ENCODE measurements at regions not wholly inside any gene's neighbourhood (a gene's known extent, or its start where the extent isn't known, plus 50 kb on each side); places are given as distances from the start of the nearest gene placed in this dataset.
A peak's percentile ranks its signal among the peaks of the same experiment; 100 is the strongest.

GRCh38 chr18:45361125-45361851, 254.0 kb upstream of the SLC14A2 start:
- TF ChIP-seq CTCF (conservative IDR thresholded peaks at IDR 0.05; ENCODE audit: control insufficient read depth, insufficient read depth, low read depth, low read length): no peak
- peak; percentile 87 for DNase-seq (ENCODE audit: low read depth)
- no peak overlapping the region for H3K4me3 ChIP-seq (ENCODE audit: control insufficient read depth, low read depth, low read length)

DNA sequence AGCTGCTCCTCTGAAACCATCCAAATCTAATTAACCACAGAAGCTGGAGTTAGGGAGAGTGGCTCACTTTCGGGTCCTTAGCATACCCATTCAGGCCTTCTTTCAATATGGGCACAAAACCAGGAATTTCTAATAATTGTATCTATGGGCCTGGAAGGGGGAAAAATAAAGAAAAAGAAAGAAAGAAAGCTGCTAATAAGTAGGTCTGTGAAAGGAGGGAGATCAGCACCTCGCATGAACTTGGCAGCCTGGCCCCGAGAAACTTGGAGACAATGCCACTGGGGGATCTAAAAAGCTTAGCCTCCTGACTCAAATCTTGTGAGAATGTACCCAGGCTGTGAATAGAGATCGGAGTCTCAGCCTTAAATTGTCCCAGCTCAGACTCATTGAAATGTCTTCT, 252.1 kb upstream of the SLC14A2 start:
- no peak for DNase-seq (ENCODE audit: low read depth)
- TF ChIP-seq CTCF (conservative IDR thresholded peaks at IDR 0.05; ENCODE audit: control insufficient read depth, insufficient read depth, low read depth, low read length): no peak

DNA sequence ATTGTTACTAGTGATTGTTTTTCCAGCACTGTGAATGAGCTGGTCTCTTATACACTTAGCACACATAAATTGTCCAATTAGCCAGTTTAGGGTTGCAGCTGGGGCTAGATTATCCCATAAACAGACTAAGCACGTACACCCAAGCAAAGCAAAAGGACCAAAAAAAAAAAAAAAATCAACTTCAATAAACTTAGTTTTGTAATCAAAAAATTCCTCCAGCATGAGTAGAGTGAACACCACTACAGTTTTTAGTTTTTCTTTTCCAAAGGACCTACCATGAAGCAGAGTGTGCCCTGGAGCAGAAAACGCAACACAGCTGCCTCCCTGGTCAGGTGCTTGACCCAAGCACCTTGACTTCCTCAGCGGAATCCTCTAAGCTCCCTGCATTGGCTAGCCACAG, 249.4 kb upstream of the SLC14A2 start:
- no peak for TF ChIP-seq CTCF (conservative IDR thresholded peaks at IDR 0.05; ENCODE audit: control insufficient read depth, insufficient read depth, low read depth, low read length)
- DNase-seq (ENCODE audit: low read depth): peak; percentile 14
- no peak overlapping the region for H3K4me3 ChIP-seq (ENCODE audit: control insufficient read depth, low read depth, low read length)

More for the DNA sequence above, 252.1 kb upstream of the SLC14A2 start:
- no peak overlapping the region for H3K4me3 ChIP-seq (ENCODE audit: control insufficient read depth, low read depth, low read length)

- TF ChIP-seq CTCF (conservative IDR thresholded peaks at IDR 0.05; ENCODE audit: control insufficient read depth, insufficient read depth, low read depth, low read length): no peak
- peak; percentile 70 for DNase-seq (ENCODE audit: low read depth)
Measured at GRCh38 chr18:45370255-45371010, 244.8 kb upstream of the SLC14A2 start.

GRCh38 chr18:45373286-45373880, 241.9 kb upstream of the SLC14A2 start:
- DNase-seq (ENCODE audit: low read depth): no peak

More at GRCh38 chr18:45370255-45371010, 244.8 kb upstream of the SLC14A2 start:
- H3K4me3 ChIP-seq (ENCODE audit: control insufficient read depth, low read depth, low read length): no peak overlapping the region

DNA sequence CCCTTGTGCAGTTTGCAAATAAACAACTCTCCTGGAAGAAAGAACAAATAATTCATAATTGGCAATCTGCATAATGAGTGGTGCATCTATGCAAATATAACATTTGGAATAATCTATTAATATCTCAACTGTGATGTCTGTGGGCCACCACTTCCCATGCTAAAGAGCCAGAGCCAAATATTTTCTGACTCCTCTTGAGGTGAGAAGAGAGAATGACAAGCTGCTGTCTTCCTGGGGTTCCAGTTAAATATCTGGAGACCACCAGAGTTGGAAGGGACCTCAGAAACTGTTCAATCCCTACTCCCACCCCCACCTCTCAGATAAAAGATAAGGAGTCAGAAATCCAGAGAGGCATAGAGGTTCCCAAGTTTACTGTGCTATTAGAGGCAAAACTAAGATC, 241.0 kb upstream of the SLC14A2 start:
- DNase-seq (ENCODE audit: low read depth): no peak
- no peak for TF ChIP-seq CTCF (conservative IDR thresholded peaks at IDR 0.05; ENCODE audit: control insufficient read depth, insufficient read depth, low read depth, low read length)
- no peak overlapping the region for H3K4me3 ChIP-seq (ENCODE audit: control insufficient read depth, low read depth, low read length)

More at GRCh38 chr18:45373286-45373880, 241.9 kb upstream of the SLC14A2 start:
- no peak overlapping the region for H3K4me3 ChIP-seq (ENCODE audit: control insufficient read depth, low read depth, low read length)
- no peak for TF ChIP-seq CTCF (conservative IDR thresholded peaks at IDR 0.05; ENCODE audit: control insufficient read depth, insufficient read depth, low read depth, low read length)
